Stimulated activated naive CD8-positive, alpha-beta T cell treated with anti-CD3 and anti-CD28 coated beads, Interleukin-15, Interleukin-2, amounts not matched to agents 100 U/mL and 50 U/mL, for 24 hours (primary cell): ENCODE measurements at regions not wholly inside any gene's neighbourhood (a gene's known extent, or its start where the extent isn't known, plus 50 kb on each side); places are given as distances from the start of the nearest gene placed in this dataset.

Experiments
- ATAC-seq: fragments of 150-1000 bp; cut with Tn5 transposase; one replicate; pipeline ENCODE4 v1.10.0; 2021
- DNase-seq: peaks from one replicate; pipeline ENCODE4 v3.0.0; 2021

DNA sequence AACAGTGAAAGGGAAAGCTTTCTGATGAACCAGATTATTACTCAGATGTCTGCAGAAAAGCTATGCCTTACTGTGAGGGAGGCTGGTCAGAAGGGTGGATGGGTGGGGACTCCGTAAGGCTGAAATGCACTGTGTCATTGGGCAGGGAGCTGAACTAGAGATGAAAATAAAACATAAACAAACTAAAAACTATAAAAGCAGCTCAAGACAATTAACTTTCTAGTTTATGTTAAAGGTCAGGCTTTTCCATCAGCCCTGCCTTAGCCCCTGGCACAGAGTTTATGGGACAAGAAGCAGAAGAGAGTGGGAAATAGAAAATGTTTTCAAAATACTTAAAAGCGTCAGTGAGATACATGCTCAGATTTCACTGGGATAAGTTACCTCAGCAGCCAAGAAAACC is 310.0 kb upstream of the UBE2E2 start:
- no peak for ATAC-seq
- no peak for DNase-seq

GRCh38 chr3:22893644-22894325 is 309.3 kb upstream of the UBE2E2 start:
- ATAC-seq (no peak), DNase-seq (no peak)

GRCh38 chr3:22894865-22895264 is 308.3 kb upstream of the UBE2E2 start:
- ATAC-seq (no peak), DNase-seq (no peak)

DNA sequence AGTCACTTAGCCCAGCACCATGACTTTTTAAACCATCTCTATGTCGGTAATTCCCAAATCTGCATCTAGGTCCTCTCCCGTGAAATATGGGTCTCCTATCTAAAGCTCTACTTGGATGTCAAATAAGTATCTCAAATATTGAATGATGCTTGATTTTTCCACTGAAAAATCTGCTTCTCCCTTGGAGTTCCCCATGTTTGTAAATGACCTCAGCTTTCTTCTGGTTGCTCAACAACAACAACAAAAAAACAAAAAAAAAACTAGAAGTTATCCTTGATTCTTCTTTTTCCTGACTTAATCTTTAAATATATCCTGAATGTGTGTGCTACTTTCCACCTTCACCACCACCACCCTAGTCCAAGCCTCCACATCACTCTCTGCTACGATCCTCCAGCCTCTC is 307.5 kb upstream of the UBE2E2 start:
- DNase-seq: no peak
- no peak for ATAC-seq

DNA sequence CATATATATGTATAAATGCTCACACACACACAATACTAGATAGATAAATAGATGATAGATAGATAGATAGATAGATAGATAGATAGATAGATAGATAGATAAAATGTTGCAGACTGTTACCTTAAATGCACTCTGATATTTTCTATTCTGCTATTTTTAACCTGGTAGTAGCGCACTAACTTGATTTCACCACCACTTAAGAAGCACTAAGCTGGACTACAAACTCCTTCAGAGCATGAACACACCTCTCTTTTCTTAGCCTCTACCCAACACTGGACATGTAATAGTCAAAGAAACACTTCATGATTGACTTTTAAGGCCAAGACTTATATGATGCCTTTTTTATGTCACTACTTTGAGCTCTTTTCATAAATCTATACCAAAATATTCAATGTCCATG is 304.6 kb upstream of the UBE2E2 start:
- no peak for DNase-seq
- ATAC-seq: no peak

GRCh38 chr3:22899441-22899840 is 303.7 kb upstream of the UBE2E2 start:
- ATAC-seq (no peak), DNase-seq (no peak)

- ATAC-seq (no peak), DNase-seq (no peak)
Measured at GRCh38 chr3:22900296-22900695, 302.8 kb upstream of the UBE2E2 start.

DNA sequence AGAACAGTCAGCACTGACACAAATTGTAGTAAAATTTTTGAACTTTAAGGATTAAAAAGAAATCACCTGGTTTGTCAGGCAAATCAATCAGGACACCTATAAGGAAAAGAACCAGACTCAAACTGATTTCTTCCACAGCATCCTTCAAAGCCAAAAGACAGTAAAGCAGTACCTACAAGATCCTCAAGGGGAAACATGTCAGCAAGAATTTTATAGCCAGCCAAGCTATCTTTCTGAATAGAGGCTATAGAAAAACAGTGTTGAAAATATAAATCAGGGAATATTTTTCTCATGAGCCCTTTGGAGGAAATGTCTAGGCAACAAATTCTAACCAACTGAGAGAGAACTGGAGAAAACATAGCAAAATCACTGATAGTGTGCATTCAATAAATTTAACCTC is 301.4 kb upstream of the UBE2E2 start:
- ATAC-seq: no peak
- DNase-seq: no peak

DNA sequence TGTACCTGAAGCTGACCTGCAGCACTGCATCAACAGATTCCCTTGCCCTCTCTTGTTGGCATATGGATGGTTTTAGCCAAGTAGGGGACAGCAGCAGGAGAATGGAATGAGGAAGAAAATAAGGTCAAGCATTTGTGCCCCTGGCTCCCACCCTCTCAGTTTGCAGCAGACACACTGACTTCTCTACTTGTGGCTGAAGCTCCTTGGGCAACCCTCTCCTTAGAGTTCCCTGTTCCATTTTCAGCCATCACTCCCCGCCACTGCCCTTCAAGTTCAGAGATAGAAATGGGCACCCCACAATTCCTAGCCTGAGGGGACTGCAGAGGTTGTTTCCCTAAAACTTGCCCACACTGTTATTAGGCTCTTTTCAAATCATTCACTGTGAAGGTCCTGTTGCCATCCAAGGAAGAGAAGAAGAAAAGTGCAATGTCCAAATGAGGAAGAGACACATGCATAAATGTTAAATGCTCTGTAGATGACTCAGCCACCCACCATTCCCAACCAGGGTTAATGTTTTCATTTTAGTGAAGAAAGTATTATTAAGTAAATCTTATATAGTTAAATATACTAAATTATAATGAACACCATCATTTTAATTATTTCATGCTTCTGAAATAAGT is 295.9 kb upstream of the UBE2E2 start:
- DNase-seq: no peak
- ATAC-seq: no peak

DNA sequence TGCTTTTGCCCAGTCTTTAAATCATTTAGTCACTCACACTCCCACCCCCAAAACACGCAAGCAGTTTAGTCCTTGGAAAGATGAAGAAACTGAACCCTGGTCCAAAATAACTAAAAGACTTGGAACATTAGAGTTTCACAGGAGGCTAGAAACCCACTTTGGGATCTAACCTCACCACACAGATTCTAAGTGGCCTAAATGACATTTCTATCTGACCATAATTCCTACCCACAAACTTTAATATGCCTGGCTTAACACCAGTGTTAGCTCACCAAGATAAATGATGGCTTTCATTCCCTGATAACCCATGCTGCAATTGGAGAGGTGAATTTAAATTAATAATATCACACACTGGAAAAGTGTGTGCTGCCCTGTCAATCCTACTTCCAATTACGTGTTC is 295.3 kb upstream of the UBE2E2 start:
- ATAC-seq: no peak

DNA sequence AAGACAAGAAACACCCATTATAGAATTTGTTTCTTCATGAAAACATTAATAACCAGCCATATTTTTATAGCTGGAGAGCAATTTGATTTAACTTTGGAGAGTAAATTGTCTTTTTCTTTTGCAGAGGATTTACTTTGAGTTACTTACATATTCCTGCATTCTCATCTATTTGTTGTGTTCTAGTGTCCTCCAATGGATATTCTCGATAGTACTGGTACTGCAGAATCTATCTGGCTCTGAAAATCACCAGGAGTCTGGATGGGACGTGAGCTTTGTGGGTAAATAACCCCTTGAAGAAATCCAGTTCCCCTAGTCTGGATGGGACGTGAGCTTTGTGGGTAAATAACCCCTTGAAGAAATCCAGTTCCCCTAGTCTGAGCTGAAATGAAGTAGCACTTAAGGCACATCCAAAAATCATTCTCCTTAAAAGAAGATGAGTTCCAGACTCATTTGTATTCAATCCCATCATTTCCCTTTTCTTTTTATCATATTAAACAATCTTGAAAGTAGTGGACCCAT is 294.1 kb upstream of the UBE2E2 start:
- ATAC-seq (no peak), DNase-seq (no peak)

More for the DNA sequence above, 295.3 kb upstream of the UBE2E2 start:
- no peak for DNase-seq

GRCh38 chr3:22916933-22917332 is 286.2 kb upstream of the UBE2E2 start:
- ATAC-seq (no peak), DNase-seq (no peak)

GRCh38 chr3:22920006-22920405 is 283.1 kb upstream of the UBE2E2 start:
- DNase-seq (no peak), ATAC-seq (no peak)

- no peak for DNase-seq
- ATAC-seq: no peak
Measured at GRCh38 chr3:22922317-22922716, 280.8 kb upstream of the UBE2E2 start.

DNA sequence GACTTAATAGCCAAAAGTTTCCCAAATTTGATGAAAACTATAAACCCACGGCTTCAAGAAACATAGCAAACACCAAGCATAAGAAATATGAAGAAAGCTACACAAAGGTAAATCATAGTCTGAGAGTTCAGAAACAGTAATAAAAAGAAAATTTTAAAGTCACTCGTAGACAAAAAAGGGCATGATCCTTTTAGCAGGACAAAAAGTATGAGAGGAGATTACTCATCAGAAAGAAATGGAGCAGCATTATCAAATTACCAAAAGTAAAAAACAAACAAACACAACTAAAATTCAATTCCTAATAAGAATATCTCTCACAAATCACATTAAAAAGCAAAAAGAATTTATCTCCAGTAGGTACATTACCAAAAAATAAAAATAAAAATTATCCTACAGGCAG is 279.4 kb upstream of the UBE2E2 start:
- no peak for DNase-seq
- ATAC-seq: no peak

GRCh38 chr3:22928216-22929110 is 274.7 kb upstream of the UBE2E2 start:
- DNase-seq: no peak
- no peak for ATAC-seq

DNA sequence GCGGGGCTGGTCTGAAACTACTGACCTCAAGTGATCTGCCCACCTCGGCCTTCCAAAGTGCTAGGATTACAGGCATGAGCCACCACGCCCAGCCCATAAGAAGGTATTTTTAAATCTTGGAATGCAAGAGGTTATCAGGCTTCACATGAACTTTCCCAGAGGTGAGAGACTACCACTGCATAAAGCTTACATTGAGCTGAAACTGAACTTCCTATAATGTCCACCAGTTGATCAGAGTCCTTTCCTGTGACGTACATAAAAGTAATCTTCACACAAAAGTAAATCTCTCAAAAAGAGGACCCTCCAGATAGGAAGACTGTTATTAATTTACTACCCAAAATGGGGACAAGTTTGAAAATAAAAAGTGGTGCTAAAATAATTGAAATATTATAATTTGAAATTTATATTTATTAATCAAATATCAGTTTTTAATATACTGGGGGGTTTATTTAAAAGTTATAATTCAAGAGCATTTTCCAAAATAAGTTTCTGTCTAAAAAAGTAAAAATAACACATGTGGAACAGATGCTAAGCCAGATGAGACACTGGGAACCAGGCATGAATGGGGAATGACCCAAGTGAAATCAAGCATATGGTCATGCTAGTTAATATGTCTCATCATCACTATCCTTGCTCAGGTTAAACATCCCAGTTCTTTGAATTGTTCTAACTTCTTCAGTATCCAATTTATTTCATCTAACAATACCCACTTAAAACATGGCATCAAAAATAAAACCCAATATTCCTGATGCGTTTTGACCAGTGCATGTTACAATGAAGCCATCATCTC is 269.9 kb upstream of the UBE2E2 start:
- ATAC-seq: no peak

DNA sequence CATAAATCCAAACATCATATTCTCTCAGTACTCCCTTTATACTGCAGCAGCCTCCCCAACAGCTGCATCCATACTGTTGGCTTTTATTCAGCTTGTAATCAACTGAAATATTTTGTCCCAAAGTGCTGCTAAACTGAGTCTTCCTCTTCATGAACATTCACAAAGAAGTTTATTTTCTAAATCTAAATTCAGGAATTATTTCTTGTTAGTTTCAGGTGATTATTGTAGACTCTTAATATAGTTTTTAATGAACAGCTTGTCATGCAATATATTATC is 269.3 kb upstream of the UBE2E2 start:
- ATAC-seq: no peak

More for the DNA sequence above, 269.9 kb upstream of the UBE2E2 start:
- DNase-seq: no peak

GRCh38 chr3:22935040-22935439 is 268.1 kb upstream of the UBE2E2 start:
- ATAC-seq (no peak), DNase-seq (no peak)

More for the DNA sequence above, 269.3 kb upstream of the UBE2E2 start:
- no peak for DNase-seq

DNA sequence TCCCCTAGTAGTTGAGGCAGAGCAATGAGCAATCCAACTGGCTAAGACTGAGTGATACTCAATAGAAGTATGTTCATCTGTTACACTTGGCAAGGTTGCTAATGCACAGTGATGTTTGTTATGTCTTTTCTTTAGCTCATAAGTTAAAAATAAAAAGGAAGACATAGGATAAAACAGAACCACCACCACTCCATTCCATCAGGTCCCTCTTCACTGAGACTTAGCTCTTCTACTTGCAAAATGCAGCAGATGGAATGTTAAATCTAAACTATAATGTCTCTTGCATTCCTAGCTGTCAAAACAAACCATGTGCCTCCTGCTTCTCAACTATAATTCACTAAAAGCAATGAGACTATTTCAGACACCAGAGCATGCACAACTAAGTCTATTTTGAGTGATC is 265.6 kb upstream of the UBE2E2 start:
- ATAC-seq: no peak
- no peak for DNase-seq

DNA sequence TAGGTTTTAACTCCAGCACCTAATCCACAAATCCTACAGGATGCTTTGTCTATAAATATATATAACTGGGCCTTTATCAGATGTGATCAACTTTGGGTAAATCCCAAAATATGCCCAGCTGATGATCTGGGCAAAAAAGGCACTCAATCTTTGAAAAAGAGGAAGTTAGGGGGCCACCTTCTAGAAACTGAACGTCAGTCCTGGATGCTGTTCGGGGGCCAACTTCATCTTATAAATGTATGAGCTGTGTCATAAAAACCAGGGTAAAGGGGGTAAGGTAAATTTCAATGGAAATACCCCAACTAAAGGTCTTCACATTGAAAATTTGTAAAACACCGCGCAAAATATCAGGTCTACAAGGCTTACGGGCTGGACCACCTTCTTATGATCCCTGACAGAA is 264.4 kb upstream of the UBE2E2 start:
- ATAC-seq: no peak
- no peak for DNase-seq

- DNase-seq: no peak
Measured at GRCh38 chr3:22939349-22939748, 263.8 kb upstream of the UBE2E2 start.

More at GRCh38 chr3:22939349-22939748, 263.8 kb upstream of the UBE2E2 start:
- ATAC-seq: no peak
